ENCODE measurements at regions not wholly inside any gene's neighbourhood (a gene's known extent, or its start where the extent isn't known, plus 50 kb on each side); places are given as distances from the start of the nearest gene placed in this dataset.

- H3K9me3 Mint-ChIP-seq: no peaks in the 10 kb centered on the region
- H3K27me3 Mint-ChIP-seq: peaks cover 18% of the 10 kb centered on the region in 2 donors
- H3K4me3 Mint-ChIP-seq: no peak overlapping the region
- no peaks in the 10 kb centered on the region for H3K36me3 Mint-ChIP-seq
- no peak for DNase-seq (ENCODE audit: low spot score)
- H3K4me1 Mint-ChIP-seq (ENCODE audit: low read depth in 2 of 2): no peaks in the 10 kb centered on the region
- no peak for ATAC-seq
- H3K27ac Mint-ChIP-seq: no peak overlapping the region
Measured at GRCh38 chr1:22273686-22274681, 131.1 kb upstream of the WNT4 start.

- peaks cover 14 to 27% of the 10 kb centered on the region in 2 donors for H3K27me3 Mint-ChIP-seq
- no peaks in the 10 kb centered on the region for H3K36me3 Mint-ChIP-seq
- DNase-seq (ENCODE audit: low spot score): no peak
- no peak for ATAC-seq
- no peak overlapping the region for H3K27ac Mint-ChIP-seq
- no peaks in the 10 kb centered on the region for H3K4me1 Mint-ChIP-seq (ENCODE audit: low read depth in 2 of 2)
- no peaks in the 10 kb centered on the region for H3K9me3 Mint-ChIP-seq
- H3K4me3 Mint-ChIP-seq: no peak overlapping the region
Measured at GRCh38 chr1:22275167-22275566, 132.3 kb upstream of the WNT4 start.

GRCh38 chr1:22275626-22276395 lies 132.9 kb upstream of the WNT4 start:
- Mint-ChIP-seq H3K36me3 (no peaks in the 10 kb centered on the region), H3K9me3 (no peaks in the 10 kb centered on the region), H3K4me3 (no peak overlapping the region), H3K27ac (no peak overlapping the region), H3K4me1 (ENCODE audit: low read depth in 2 of 2) (no peaks in the 10 kb centered on the region), H3K27me3 (peaks cover 14 to 27% of the 10 kb centered on the region in 2 donors)
- DNase-seq (ENCODE audit: low spot score): no peak
- peak; percentile 61 to 70 for ATAC-seq

GRCh38 chr1:22276396-22276748 lies 133.5 kb upstream of the WNT4 start:
- Mint-ChIP-seq H3K9me3 (no peaks in the 10 kb centered on the region), H3K27me3 (peaks cover 16 to 27% of the 10 kb centered on the region in 2 donors), H3K4me3 (no peak overlapping the region), H3K36me3 (no peaks in the 10 kb centered on the region), H3K27ac (no peak overlapping the region), H3K4me1 (ENCODE audit: low read depth in 2 of 2) (no peaks in the 10 kb centered on the region)
- DNase-seq (ENCODE audit: low spot score) (no peak), ATAC-seq (no peak)

- no peak overlapping the region for H3K27ac Mint-ChIP-seq
Measured at GRCh38 chr1:22277662-22278061, 134.8 kb upstream of the WNT4 start.

GRCh38 chr1:22279735-22280134 lies 136.8 kb upstream of the WNT4 start:
- DNase-seq (ENCODE audit: low spot score) (no peak), ATAC-seq (no peak)
- Mint-ChIP-seq H3K4me1 (ENCODE audit: low read depth in 2 of 2) (no peaks in the 10 kb centered on the region), H3K9me3 (no peaks in the 10 kb centered on the region), H3K36me3 (no peaks in the 10 kb centered on the region), H3K27ac (no peak overlapping the region), H3K4me3 (no peak overlapping the region), H3K27me3 (peaks cover 18 to 28% of the 10 kb centered on the region in 2 donors)

More at GRCh38 chr1:22277662-22278061, 134.8 kb upstream of the WNT4 start:
- Mint-ChIP-seq H3K4me3 (no peak overlapping the region), H3K36me3 (no peaks in the 10 kb centered on the region), H3K4me1 (ENCODE audit: low read depth in 2 of 2) (no peaks in the 10 kb centered on the region), H3K9me3 (no peaks in the 10 kb centered on the region), H3K27me3 (peaks cover 13 to 18% of the 10 kb centered on the region in 2 donors)
- DNase-seq (ENCODE audit: low spot score) (no peak), ATAC-seq (no peak)

- Mint-ChIP-seq H3K4me1 (ENCODE audit: low read depth in 2 of 2) (no peaks in the 10 kb centered on the region), H3K9me3 (no peaks in the 10 kb centered on the region)
- no peak for DNase-seq (ENCODE audit: low spot score)
Measured at GRCh38 chr1:22280526-22280925, 137.6 kb upstream of the WNT4 start.

GRCh38 chr1:22281521-22282363 lies 138.8 kb upstream of the WNT4 start:
- Mint-ChIP-seq H3K27ac (no peak overlapping the region), H3K9me3 (no peaks in the 10 kb centered on the region), H3K4me1 (ENCODE audit: low read depth in 2 of 2) (no peaks in the 10 kb centered on the region), H3K27me3 (peaks cover 11 to 28% of the 10 kb centered on the region in 2 donors), H3K36me3 (no peaks in the 10 kb centered on the region), H3K4me3 (no peak overlapping the region)
- DNase-seq (ENCODE audit: low spot score) (no peak), ATAC-seq (no peak)

More at GRCh38 chr1:22280526-22280925, 137.6 kb upstream of the WNT4 start:
- ATAC-seq: no peak
- Mint-ChIP-seq H3K4me3 (no peak overlapping the region), H3K27ac (no peak overlapping the region), H3K36me3 (no peaks in the 10 kb centered on the region), H3K27me3 (peaks cover 18 to 28% of the 10 kb centered on the region in 2 donors)

GRCh38 chr1:22282364-22282995 lies 139.6 kb upstream of the WNT4 start:
- H3K4me3 Mint-ChIP-seq: no peak overlapping the region
- no peaks in the 10 kb centered on the region for H3K9me3 Mint-ChIP-seq
- DNase-seq (ENCODE audit: low spot score): no peak

GRCh38 chr1:22283596-22283995 lies 140.7 kb upstream of the WNT4 start:
- H3K4me1 Mint-ChIP-seq (ENCODE audit: low read depth in 2 of 2): no peaks in the 10 kb centered on the region
- ATAC-seq: no peak
- H3K36me3 Mint-ChIP-seq: no peaks in the 10 kb centered on the region
- H3K27ac Mint-ChIP-seq: no peak overlapping the region
- no peaks in the 10 kb centered on the region for H3K9me3 Mint-ChIP-seq
- peaks cover 9 to 28% of the 10 kb centered on the region in 2 donors for H3K27me3 Mint-ChIP-seq
- no peak for DNase-seq (ENCODE audit: low spot score)
- no peak overlapping the region for H3K4me3 Mint-ChIP-seq

More at GRCh38 chr1:22282364-22282995, 139.6 kb upstream of the WNT4 start:
- H3K27ac Mint-ChIP-seq: no peak overlapping the region
- no peaks in the 10 kb centered on the region for H3K4me1 Mint-ChIP-seq (ENCODE audit: low read depth in 2 of 2)
- no peak for ATAC-seq
- no peaks in the 10 kb centered on the region for H3K36me3 Mint-ChIP-seq
- H3K27me3 Mint-ChIP-seq: peaks cover 9 to 28% of the 10 kb centered on the region in 2 donors

- Mint-ChIP-seq H3K36me3 (no peaks in the 10 kb centered on the region), H3K4me1 (ENCODE audit: low read depth in 2 of 2) (no peaks in the 10 kb centered on the region), H3K27me3 (peaks cover 7 to 23% of the 10 kb centered on the region in 2 donors), H3K27ac (no peak overlapping the region), H3K4me3 (no peak overlapping the region), H3K9me3 (no peaks in the 10 kb centered on the region)
- DNase-seq (ENCODE audit: low spot score) (no peak), ATAC-seq (no peak)
Measured at GRCh38 chr1:22284236-22284635, 141.3 kb upstream of the WNT4 start.

- H3K9me3 Mint-ChIP-seq: no peaks in the 10 kb centered on the region
- no peak overlapping the region for H3K4me3 Mint-ChIP-seq
- no peaks in the 10 kb centered on the region for H3K4me1 Mint-ChIP-seq (ENCODE audit: low read depth in 2 of 2)
- DNase-seq (ENCODE audit: low spot score) (no peak), ATAC-seq (no peak)
- H3K36me3 Mint-ChIP-seq: no peaks in the 10 kb centered on the region
- H3K27ac Mint-ChIP-seq: no peak overlapping the region
- peaks cover 11 to 21% of the 10 kb centered on the region in 2 donors for H3K27me3 Mint-ChIP-seq
Measured at GRCh38 chr1:22284906-22285548, 142.1 kb upstream of the WNT4 start.
